NCI-H226 (cell line): ENCODE measurements at regions not wholly inside any gene's neighbourhood (a gene's known extent, or its start where the extent isn't known, plus 50 kb on each side); places are given as distances from the start of the nearest gene placed in this dataset.
"Not testable (repeated sequence)": the region's sequence is repeated elsewhere in the genome, so short reads cannot be mapped to it uniquely, and the experiment has no call there.

Source experiments
- DNase-seq: peaks from one replicate; pipeline ENCODE4 v3.0.0-alpha.2; 2015

DNA sequence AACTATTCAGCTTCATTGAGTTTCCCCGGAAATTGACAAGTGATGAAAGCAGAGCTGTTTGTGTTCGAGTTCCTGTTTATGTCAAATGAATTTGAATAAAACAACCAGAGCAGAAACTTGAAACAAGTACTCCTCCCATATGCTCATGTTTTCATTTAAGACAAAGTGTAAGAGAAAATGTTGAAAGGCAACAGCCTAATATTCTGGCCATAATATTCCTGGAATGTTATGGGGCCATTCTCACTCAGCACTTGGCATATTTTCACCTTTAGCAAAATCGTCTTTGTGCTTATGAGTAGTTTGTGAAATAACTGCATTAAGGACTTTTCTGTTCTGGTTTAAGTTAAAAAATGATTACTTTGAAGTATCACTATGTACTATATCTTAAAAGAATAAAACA is 276.0 kb upstream of the FAT1 start:
- no peak for DNase-seq

- no peak for DNase-seq
These were observed 276.6 kb upstream of the FAT1 start for GRCh38 chr4:187000281-187000680.

- not testable (repeated sequence) for DNase-seq
These were observed 278.5 kb upstream of the FAT1 start for GRCh38 chr4:187002133-187002532.

DNA sequence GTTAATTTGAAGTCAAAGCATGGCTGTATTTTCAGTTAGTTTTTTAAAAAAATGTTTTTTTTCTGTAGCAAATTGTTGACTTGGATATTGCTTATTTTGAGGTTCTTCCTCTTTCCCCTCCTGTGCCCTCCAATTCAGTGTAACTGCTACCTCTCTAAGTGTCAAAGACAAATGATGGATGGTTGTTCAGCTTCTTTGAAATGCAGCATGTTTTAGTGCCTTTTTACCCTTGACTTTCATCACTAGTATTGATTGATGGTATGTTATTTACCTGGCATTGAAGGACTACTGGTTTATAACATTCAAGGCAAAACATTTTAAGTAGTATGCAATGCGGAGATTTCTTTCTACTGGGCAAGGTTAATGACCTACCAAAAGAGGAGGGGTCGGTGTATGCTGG is 281.0 kb upstream of the FAT1 start:
- DNase-seq, result no peak

GRCh38 chr4:187006189-187006618 is 282.5 kb upstream of the FAT1 start:
- DNase-seq, result no peak

DNA sequence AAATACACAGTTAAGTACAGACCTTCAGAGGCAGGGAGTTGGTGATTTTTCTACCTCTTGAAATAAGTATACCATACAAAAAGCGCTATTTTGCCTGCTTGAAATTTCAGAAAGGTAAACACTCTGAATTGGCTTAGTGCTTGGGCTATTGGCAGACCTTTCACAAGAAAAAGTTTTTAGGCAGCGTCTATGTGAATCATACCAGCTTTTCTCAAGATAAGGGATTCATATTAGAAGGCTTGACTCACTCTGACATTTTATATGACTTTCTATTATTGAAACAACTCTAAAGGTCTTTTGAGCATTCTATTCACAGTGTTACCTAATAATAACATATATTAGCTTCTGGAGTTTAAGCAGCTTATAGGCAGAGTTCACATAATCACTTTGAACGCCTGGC is 286.4 kb upstream of the FAT1 start:
- DNase-seq, result no peak

DNA sequence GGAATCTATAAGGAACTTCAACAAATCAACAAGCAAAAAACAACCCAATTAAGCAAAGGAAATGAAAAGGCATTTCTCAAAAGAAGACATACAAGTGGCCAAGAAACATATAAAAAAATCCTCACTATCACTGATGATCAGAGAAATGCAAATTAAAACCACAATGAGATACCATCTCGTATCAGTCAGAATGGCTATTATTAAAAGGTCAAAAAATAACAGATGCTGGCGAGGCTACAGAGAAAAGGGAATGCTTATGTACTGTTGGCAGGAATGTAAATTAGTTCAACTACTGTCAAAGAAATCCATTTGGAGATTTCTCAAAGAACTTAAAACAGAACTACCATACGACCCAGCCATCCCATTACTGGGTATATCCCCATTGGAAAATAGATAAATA is 292.4 kb upstream of the FAT1 start:
- DNase-seq, result no peak

DNA sequence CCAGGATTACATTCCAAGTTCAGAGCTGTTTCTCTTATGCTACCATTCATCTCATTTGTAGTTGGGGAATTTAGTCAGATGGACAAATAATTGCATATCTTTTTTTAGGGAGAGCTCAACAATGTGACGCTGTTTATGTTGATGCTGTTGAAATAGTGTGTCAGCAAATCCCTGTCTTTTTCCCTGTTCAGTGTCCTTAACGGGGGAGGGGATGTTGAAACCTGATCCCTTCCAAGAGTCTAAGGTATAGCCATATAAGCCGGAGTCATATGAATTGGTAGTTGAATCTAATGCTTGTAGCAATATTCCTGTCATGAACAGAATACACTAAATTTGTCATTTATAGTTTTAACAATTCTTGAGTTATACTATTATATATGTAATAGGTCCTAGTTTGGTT is 293.5 kb upstream of the FAT1 start:
- DNase-seq, result no peak

- DNase-seq, result no peak
These were observed 296.2 kb upstream of the FAT1 start for GRCh38 chr4:187019896-187020295.

- no peak for DNase-seq
These were observed 297.0 kb upstream of the FAT1 start for GRCh38 chr4:187020676-187021075.

- DNase-seq, result no peak
These were observed 298.0 kb upstream of the FAT1 start for GRCh38 chr4:187021436-187022205.

DNA sequence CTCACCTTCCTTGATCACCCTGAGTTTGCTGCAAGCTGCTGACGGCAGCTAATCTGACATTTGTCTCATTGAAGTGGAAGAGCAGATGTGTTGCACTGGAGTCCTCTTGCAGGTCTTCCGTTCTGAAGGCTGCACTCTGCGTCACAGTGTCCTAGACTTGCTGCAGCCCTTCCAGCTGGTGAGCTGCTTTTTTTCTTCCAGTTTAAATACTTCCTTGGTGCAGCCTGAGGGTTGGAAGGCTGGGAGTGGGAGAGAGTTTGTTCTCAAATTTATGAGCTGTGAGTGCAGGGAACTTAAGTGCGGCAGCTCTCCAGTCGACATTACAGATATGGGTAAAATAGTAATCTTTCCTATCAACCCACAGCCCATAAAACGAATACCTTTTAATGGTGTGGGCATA is 303.6 kb upstream of the FAT1 start:
- no peak for DNase-seq

GRCh38 chr4:187042251-187042650 is 318.6 kb upstream of the FAT1 start:
- no peak for DNase-seq

GRCh38 chr4:187046471-187046870 is 322.8 kb upstream of the FAT1 start:
- DNase-seq, result no peak

- DNase-seq, result no peak
These were observed 335.4 kb upstream of the FAT1 start for GRCh38 chr4:187059021-187059420.

GRCh38 chr4:187059895-187060294 is 336.2 kb upstream of the FAT1 start:
- no peak for DNase-seq

DNA sequence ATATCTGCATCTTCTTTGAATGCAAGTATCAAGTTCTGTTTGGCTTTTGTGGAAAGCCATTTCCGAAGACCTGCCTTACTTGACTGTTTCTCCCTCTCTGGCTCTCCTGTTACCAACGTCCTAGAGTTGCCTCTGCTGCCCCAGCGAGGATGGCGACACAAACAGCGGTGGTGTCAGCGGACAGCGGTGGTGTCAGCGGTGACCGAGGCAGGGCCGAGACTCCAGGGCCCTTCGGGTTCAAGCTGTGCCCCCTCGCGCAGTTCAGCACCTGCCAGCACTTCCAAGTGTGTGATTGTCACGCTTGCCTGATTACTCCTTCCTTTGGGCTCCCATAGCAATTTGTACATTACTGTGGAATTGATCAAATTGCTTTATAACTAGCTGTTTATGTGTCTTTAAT is 336.9 kb upstream of the FAT1 start:
- no peak for DNase-seq

- no peak for DNase-seq
These were observed 339.6 kb upstream of the FAT1 start for GRCh38 chr4:187063251-187063650.

GRCh38 chr4:187064033-187064432 is 340.4 kb upstream of the FAT1 start:
- no peak for DNase-seq

DNA sequence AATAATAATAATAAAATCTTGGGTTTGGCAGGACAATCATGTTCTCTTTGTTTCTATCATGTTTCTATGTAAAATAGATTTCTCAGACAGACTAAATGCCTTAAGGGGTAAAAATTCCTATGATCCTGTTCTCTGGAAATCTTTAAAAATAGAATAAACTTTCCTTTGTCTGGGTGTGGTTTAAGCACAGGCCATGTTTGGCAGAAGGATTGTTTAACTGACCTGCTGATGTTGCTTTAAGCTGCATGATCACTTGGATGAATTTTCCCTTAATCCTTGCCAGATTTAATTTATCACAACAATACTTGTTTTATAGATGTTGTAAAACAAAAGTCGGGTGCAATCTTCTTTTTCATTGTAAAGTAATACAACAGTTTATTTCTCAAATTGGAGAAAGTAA is 341.7 kb upstream of the FAT1 start:
- DNase-seq, result no peak

DNA sequence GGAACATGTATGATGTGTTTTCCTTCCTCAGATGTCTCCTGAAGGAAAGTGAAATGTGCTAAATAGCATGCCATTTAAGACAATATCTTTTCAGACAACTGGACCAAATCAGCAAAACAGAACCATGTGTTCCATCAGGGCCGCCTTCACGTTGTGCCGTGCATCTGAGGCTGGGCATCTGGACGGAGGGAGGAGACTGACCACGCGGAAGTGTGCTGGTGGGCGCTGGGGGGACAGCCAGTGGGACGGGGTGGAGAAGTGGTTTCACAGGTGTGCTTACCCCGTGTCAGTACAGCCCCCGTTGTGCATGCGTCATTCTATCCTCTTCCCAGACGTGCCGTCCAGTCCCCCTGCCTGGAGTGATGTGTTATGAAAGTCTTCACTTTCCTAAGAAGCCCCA is 342.1 kb upstream of the FAT1 start:
- DNase-seq, result no peak

- no peak for DNase-seq
These were observed 345.7 kb upstream of the FAT1 start for GRCh38 chr4:187069398-187069797.

GRCh38 chr4:187070158-187070557 is 346.5 kb upstream of the FAT1 start:
- no peak for DNase-seq

GRCh38 chr4:187070740-187071139 is 347.1 kb upstream of the FAT1 start:
- DNase-seq, result no peak

- DNase-seq, result no peak
These were observed 348.4 kb upstream of the FAT1 start for GRCh38 chr4:187071946-187072600.
